Activated CD4-positive, alpha-beta T cell treated with anti-CD3 and anti-CD28 coated beads, Interleukin-2, amount 50 U/mL, for 1 hour (primary cell): ENCODE measurements at regions not wholly inside any gene's neighbourhood (a gene's known extent, or its start where the extent isn't known, plus 50 kb on each side); places are given as distances from the start of the nearest gene placed in this dataset.

Source experiments
- DNase-seq: peaks from one replicate; pipeline ENCODE4 v3.0.0-alpha.2; 2020

GRCh38 chr15:94001255-94001801 is 230.0 kb upstream of the MCTP2 start:
- DNase-seq = no peak

- DNase-seq = no peak
Observed at GRCh38 chr15:94000606-94001005, 230.8 kb upstream of the MCTP2 start.

- no peak for DNase-seq
Observed at GRCh38 chr15:93997071-93997658, 234.2 kb upstream of the MCTP2 start.

- DNase-seq = no peak
Observed at GRCh38 chr15:93989440-93989998, 241.8 kb upstream of the MCTP2 start.

GRCh38 chr15:93987068-93987467 is 244.3 kb upstream of the MCTP2 start:
- no peak for DNase-seq

- no peak for DNase-seq
Observed at GRCh38 chr15:93986400-93986984, 244.9 kb upstream of the MCTP2 start.

GRCh38 chr15:93985925-93986324 is 245.4 kb upstream of the MCTP2 start:
- no peak for DNase-seq

- DNase-seq = no peak
Observed at GRCh38 chr15:93985176-93985575, 246.2 kb upstream of the MCTP2 start.

- DNase-seq = no peak
Observed at GRCh38 chr15:93983526-93983925, 247.8 kb upstream of the MCTP2 start.

GRCh38 chr15:93982226-93982727 is 249.1 kb upstream of the MCTP2 start:
- DNase-seq = no peak

GRCh38 chr15:93981706-93982105 is 249.7 kb upstream of the MCTP2 start:
- DNase-seq = no peak

- DNase-seq = no peak
Observed at GRCh38 chr15:93980261-93980911, 251.0 kb upstream of the MCTP2 start.

- DNase-seq = no peak
Observed at GRCh38 chr15:93974804-93975481, 256.4 kb upstream of the MCTP2 start.

GRCh38 chr15:93973287-93973686 is 258.1 kb upstream of the MCTP2 start:
- no peak for DNase-seq

GRCh38 chr15:93968773-93969172 is 262.6 kb upstream of the MCTP2 start:
- no peak for DNase-seq

GRCh38 chr15:93965304-93965908 is 266.0 kb upstream of the MCTP2 start:
- DNase-seq = no peak

GRCh38 chr15:93954985-93955571 is 276.3 kb upstream of the MCTP2 start:
- no peak for DNase-seq

GRCh38 chr15:93948726-93949125 is 282.6 kb upstream of the MCTP2 start:
- DNase-seq = no peak

GRCh38 chr15:93943586-93943985 is 287.8 kb upstream of the MCTP2 start:
- no peak for DNase-seq

- DNase-seq = no peak
Observed at GRCh38 chr15:93942269-93942694, 289.1 kb upstream of the MCTP2 start.

GRCh38 chr15:93941697-93942096 is 289.7 kb upstream of the MCTP2 start:
- DNase-seq = no peak

- no peak for DNase-seq
Observed at GRCh38 chr15:93940226-93940625, 291.1 kb upstream of the MCTP2 start.
